ENCODE measurements at regions not wholly inside any gene's neighbourhood (a gene's known extent, or its start where the extent isn't known, plus 50 kb on each side); places are given as distances from the start of the nearest gene placed in this dataset.
A peak's percentile ranks its signal among the peaks of the same experiment; 100 is the strongest.
"Not testable (repeated sequence)": the region's sequence is repeated elsewhere in the genome, so short reads cannot be mapped to it uniquely, and the experiment has no call there.

- DNase-seq, result no peak
These were observed 142.4 kb downstream of the ZFP64 start for GRCh38 chr20:52049001-52049731.

DNA sequence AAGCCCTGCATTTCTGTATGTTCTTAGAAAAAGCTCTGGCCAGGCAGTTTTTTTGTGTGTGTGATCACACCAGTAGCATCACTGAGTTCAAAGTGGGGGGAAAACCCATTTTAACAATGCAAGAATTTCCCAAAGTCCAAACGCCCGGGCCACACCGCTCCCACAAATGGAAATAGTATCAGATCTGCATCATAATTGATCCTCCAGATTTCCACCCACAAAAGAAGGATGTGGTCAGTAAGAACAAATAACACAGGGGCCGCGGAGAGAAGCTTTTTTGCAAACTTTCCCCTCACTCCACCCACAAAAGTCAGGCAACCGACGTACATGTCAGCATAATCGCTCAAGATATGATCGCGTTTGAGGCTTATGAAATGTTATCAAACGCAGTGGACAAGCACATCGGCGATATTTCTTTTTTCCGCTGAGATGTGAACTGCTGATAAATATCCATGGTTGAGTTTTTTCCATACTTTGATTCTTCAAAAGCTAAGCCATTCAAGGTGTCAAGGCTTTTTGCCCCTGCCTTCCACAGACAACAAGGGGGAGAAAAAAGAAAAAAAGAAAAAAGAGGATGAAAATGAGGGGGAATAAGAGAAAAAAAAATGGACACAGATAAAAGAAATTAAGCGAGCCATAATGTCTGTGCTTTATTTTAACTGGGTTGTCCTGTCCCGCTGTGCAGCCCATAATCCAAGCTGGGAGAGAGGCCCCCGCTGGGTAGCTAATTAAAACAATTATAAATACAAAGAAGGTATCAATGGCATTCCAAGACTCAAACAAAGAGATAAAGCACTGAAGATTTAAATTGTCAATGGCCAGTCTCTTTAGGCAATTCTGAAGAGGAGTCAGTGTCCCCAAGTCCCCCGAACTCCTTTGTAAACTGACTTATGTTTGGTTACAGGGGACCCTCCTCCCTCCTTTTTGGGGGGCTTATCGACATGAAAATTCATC lies 143.5 kb downstream of the ZFP64 start:
- peak; percentile 53 for DNase-seq

GRCh38 chr20:52041966-52042365 lies 149.6 kb downstream of the ZFP64 start:
- DNase-seq, result no peak

- no peak for DNase-seq
These were observed 151.8 kb downstream of the ZFP64 start for GRCh38 chr20:52039790-52040189.

DNA sequence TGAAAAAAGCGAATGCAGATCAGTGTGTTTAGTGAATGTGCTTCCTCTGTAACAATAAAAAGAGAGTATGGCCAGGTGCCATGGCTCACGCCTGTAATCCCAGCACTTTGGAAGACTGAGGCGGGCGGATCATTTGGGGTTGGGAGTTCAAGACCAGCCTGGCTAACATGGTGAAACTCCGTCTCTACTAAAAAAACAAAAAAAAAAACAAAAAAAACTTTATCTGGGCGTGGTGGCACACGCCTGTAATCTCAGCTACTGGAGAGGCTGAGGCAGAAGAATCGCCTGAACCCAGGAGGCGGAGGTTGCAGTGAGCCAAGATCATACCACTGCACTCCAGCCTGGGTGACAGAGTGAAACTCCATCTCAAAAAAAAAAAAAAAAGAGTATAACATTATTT lies 152.9 kb downstream of the ZFP64 start:
- DNase-seq, result not testable (repeated sequence)

- no peak for DNase-seq
These were observed 154.2 kb downstream of the ZFP64 start for GRCh38 chr20:52037370-52037769.

- no peak for DNase-seq
These were observed 155.6 kb downstream of the ZFP64 start for GRCh38 chr20:52035977-52036376.

DNA sequence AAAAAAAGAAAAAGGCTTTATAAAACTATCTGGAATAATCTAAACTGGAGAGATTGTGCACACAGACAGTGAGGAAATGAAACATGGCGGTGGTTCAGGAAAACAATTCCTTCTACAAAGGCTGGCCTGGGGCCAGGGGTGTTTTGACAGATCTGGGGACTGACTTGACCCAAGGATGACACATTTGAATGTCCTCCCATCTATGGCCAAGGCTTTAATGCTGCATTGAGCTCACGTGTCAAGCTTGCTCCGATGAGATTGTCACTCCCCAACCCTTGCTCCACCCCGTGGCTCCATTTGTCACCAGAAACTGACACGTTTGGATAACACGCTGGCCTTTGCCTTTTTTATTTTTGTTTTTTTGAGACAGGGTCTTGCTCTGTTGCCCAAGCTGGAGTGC lies 156.1 kb downstream of the ZFP64 start:
- no peak for DNase-seq

- DNase-seq, result no peak
These were observed 157.0 kb downstream of the ZFP64 start for GRCh38 chr20:52034581-52034980.

GRCh38 chr20:52033313-52033712 lies 158.3 kb downstream of the ZFP64 start:
- no peak for DNase-seq

DNA sequence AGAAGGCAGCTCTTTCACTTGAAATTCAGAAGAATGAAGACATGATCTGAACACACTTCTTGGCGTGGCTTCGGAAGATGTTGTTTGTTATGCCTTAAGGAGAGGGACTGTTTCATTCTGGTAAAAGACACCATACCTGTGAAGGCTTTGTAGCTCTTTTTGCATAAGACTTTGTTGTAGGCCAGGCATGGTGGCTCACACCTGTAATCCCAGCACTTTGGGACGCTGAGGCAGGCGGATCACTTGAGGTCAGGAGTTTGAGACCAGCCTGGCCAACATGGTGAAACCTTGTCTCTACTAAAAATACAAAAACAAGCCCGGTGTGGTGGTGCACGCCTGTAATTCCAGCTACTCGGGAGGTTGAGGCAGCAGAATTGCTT lies 159.3 kb downstream of the ZFP64 start:
- not testable (repeated sequence) for DNase-seq

- no peak for DNase-seq
These were observed 159.8 kb downstream of the ZFP64 start for GRCh38 chr20:52031563-52032303.

DNA sequence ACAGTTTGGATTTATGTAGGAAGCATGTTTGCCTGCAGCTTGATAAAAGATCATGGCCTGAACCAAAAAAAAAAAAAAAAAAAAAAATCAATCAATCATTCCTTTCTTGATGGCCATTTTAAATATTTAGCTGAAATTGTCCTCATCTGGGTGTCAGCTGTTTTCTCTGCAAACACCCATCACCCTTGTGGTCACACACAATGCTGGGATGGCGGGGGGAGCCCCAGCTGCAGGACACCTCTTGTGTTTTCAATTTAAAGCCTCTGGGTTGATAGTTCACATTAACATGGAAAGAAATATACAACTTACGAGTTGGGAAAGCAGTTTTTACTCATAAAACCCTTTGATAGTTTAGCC lies 160.4 kb downstream of the ZFP64 start:
- no peak for DNase-seq

GRCh38 chr20:52029129-52029528 lies 162.4 kb downstream of the ZFP64 start:
- DNase-seq, result not testable (repeated sequence)

GRCh38 chr20:52025938-52026337 lies 165.6 kb downstream of the ZFP64 start:
- no peak for DNase-seq

DNA sequence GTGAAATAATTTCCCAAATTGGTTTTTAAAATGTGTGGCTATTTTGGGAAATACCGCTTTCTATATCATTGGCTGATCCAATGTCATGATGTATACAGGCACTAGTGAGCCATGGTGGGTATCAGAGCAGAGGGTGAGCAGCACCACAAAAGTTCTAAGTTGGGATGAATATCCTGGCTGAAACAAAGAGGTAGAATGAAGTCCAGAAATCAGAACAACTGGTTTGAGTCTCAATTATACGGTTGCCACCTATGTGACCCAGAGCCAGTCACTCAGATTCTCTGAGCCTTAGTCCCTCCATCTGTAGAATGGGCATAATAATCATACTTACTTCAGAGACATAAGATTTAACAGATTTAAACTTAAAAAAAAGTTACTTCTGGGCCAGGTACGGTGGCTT lies 172.3 kb downstream of the ZFP64 start:
- DNase-seq, result no peak

DNA sequence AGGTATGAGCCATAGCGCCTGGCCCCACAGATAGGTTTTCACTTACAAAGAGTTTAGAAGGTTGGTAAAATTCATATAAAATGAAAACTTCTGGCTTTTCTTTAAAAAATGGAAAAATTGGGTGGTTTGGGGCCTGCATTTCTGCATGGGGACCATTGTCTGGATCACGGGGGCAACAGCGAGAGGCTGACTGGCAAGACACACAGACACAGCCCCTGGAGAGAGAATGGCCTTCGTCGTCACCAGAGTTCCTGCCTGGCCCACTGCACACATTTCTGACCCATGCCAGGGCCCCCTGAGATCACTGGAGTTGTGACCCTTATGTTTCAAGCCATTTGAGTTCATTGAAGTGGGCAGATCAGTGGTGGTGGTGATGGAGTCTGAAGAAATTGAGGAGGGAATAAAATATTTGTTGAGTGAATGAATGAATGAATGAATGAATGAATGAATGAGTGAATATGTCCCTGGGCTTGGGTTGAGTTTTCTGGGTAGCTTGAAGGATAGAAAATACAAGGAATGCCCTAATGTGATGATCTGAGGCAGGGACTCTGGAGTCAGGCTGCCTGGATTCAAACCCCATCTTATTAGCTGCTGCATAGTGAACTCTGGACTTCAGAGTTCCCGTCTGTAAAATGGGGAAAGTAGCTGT lies 173.8 kb downstream of the ZFP64 start:
- no peak for DNase-seq

DNA sequence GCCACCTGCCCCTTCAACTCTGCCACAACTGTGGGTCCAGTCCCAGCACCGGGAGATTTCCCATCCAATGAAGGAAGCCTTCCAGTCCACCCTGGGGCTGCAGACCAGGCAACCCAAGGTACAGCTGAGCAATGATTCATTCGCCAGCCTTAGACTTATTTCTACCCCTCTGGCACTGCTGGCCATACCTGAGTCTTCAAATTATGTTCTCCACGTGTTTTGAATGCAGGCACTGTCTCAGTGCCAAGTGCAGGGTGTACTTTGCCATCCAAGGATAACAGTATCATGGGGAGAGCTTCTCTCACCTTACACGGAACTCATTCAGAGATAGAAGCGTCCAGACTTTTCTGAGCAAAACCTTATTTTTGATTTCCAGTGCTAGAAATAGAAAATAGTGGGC lies 175.6 kb downstream of the ZFP64 start:
- DNase-seq, result no peak

- DNase-seq, result no peak
These were observed 176.4 kb downstream of the ZFP64 start for GRCh38 chr20:52015155-52015554.

DNA sequence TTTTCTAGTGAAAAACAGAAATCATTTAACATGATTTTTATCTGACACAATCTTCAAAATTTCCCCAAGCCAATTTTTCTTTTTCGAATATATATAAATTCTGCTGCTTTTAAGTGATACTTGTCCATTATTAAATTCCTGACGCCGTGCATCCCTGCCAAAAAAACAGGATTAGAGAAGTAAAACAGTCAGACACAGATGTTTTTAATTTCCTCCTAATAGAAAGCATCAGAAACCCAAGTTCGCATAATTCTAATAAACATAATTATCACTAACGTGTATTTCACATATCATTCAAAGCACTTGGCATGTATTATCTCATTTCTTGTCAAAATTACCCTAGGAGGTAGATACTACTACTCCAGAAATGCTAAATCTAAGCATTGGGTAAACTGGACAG lies 179.5 kb downstream of the ZFP64 start:
- no peak for DNase-seq

DNA sequence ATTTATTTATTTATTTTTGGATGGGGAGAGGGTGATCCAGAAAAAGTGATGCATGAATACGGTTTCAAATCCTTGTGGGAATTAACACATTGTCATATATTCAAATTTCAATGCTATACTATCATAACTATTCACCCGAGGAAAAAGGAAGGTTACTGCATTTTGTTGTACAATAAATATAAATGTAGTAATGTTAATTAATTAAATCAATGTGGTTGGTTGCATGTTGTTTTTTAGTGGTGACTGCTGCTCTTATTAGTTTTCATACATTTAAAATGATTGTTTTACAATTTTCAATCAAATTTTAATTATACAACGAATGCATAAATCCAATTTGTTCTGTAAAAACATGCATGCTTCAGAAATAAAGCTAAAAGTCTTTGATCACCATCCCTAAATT lies 180.5 kb downstream of the ZFP64 start:
- DNase-seq, result no peak

- no peak for DNase-seq
These were observed 181.0 kb downstream of the ZFP64 start for GRCh38 chr20:52010541-52010940.

DNA sequence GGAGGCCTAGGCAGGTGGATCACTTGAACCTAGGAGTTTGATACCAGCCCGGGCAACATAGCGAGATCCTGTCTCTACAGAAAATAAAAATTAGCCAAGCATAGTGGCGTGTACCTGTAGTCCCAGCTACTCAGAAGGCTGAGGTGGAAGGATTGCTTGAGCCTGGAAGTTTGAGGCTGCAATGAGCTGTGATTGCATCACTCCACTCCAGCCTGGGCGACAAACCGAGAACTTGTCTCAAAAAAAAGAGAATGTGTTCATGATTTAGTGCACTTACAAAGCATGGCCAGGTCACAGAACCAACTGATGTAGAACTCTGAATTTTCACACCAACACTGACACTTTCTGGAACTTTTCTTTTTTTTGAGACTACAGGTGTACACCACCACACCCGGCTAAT lies 182.7 kb downstream of the ZFP64 start:
- no peak for DNase-seq

Data from activated CD8-positive, alpha-beta memory T cell treated with anti-CD3 and anti-CD28 coated beads, Interleukin-2, amount 50 U/mL, for 48 hours (primary cell).